HEK293T (cell line): ENCODE measurements at regions not wholly inside any gene's neighbourhood (a gene's known extent, or its start where the extent isn't known, plus 50 kb on each side); places are given as distances from the start of the nearest gene placed in this dataset.

Experiments
- FOXK2 ChIP-seq: fragments of 450-650 bp; IDR thresholded peaks from 2 replicates; pipeline ENCODE4 v1.6.1; 2016; ENCODE audit warnings: mild to moderate bottlenecking
- FOXM1 ChIP-seq: fragments of 450-650 bp; IDR thresholded peaks from 2 replicates; pipeline ENCODE4 v1.6.1; 2017; ENCODE audit warnings: mild to moderate bottlenecking, borderline replicate concordance
- L3MBTL2 ChIP-seq: fragments of 450-650 bp; conservative IDR thresholded peaks from 2 replicates; pipeline ENCODE4 v1.6.1; 2016; ENCODE audit warnings: mild to moderate bottlenecking
- SP1 ChIP-seq: fragments of 450-650 bp; IDR thresholded peaks from 2 replicates; pipeline ENCODE4 v1.6.1; 2017

GRCh38 chr15:62988701-62989100, 53.8 kb upstream of the TPM1 start:
- no peak for TF ChIP-seq FOXK2
- no peak for TF ChIP-seq FOXM1
- TF ChIP-seq L3MBTL2, result no peak
- no peak for TF ChIP-seq SP1
